GM13976 (cell line): ENCODE measurements at regions not wholly inside any gene's neighbourhood (a gene's known extent, or its start where the extent isn't known, plus 50 kb on each side); places are given as distances from the start of the nearest gene placed in this dataset.

Source experiments
- DNase-seq: peaks from one replicate; pipeline ENCODE4 v3.0.0; 2012; ENCODE audit warnings: low spot score
- in situ Hi-C: fragments of 300-500 bp; cut with MboI; formaldehyde crosslinking; loops from one replicate; pipeline ENCODE4 v1.12.0; 2022; ENCODE audit warnings: low sequenced_read_pairs, mixed read lengths, inconsistent platforms; ENCODE audit not compliant: unreplicated experiment
- TF ChIP-seq, protein P1 (sequence below): IDR thresholded peaks from 2 replicates; pipeline ENCODE4 v1.5.1; 2012; ENCODE audit warnings: borderline replicate concordance, mild to moderate bottlenecking; ENCODE audit not compliant: insufficient read depth; ENCODE audit errors: extremely low read depth, missing control alignments, control extremely low read depth

DNA sequence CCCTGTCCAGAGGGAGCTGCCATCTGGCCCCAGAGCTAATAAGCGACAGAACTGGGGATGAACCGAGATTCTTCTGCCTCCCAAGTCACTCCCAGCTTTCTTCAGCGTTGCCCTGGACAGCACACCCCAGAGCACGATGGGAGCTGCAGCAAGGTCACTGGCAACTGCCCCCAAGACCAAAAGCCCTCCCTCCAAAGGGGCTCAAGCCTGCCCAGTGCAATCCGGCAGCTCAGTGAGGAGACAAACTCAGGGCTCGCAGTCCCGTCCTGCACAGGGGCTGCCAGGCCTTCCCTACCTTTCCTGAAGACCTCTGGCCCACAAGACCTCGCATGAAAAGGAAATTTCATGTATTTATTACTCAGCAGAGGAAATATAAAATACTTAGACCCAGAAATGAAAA is 174.8 kb downstream of the BCOR start:
- in situ Hi-C loops, result no loop called here
- TF ChIP-seq, protein P1, sequence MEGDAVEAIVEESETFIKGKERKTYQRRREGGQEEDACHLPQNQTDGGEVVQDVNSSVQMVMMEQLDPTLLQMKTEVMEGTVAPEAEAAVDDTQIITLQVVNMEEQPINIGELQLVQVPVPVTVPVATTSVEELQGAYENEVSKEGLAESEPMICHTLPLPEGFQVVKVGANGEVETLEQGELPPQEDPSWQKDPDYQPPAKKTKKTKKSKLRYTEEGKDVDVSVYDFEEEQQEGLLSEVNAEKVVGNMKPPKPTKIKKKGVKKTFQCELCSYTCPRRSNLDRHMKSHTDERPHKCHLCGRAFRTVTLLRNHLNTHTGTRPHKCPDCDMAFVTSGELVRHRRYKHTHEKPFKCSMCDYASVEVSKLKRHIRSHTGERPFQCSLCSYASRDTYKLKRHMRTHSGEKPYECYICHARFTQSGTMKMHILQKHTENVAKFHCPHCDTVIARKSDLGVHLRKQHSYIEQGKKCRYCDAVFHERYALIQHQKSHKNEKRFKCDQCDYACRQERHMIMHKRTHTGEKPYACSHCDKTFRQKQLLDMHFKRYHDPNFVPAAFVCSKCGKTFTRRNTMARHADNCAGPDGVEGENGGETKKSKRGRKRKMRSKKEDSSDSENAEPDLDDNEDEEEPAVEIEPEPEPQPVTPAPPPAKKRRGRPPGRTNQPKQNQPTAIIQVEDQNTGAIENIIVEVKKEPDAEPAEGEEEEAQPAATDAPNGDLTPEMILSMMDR, result no peak
- DNase-seq, result no peak

DNA sequence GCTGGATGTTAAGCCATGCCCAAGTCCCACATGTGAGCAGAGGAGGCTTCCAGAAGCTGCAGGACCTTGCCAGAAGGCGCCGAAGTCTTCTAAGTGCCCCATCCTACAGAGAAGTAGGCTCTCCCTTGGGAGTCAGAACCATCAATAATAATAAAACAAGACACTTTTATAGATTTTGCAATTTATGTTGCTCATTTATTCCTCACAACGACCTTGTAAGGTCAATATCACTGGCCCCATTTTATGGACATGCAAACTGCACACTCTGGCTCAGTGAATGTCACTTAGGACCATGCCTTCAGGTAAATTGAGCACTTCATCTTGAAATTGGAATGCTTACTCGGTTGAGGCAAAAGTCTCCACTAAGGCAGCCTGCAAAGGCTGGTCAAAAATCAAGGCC is 170.4 kb downstream of the BCOR start:
- in situ Hi-C loops, result no loop called here
- DNase-seq, result no peak

DNA sequence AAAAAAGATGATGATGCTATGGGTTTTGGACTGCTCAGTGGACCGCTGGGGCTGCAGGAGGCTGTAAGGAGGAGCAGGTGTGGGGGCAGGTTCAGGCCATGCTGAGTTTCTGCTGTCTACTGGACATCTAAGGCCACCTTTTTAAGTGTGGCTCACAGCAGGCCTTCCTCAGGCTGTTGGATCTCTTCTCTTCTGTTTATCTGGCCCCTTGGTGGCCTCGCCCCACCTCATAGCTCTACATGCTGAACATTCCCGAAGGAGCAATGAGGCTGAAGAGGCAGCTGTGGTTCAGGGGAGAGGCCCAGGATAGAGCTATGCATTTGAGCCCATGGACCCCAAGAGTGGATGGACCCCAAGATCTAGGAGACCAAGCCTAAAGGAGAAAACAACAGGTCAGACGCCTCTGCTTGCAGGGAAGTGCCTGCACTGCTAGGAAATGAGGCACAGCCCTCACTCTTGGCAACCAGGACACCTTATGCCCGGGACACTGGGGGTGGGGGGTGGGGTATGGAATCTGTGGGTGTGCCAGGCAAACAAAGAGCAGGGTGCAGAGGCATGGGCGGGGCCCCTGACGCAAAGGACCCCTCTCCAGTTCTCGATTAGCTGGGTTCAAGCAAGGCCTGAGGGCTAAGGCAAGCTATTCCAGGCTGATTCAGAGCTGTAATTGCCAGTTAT is 168.9 kb downstream of the BCOR start:
- no peak for DNase-seq
- in situ Hi-C loops, result no loop called here
- TF ChIP-seq, protein P1, result no peak

More for the DNA sequence above, 170.4 kb downstream of the BCOR start:
- TF ChIP-seq, protein P1, result no peak

DNA sequence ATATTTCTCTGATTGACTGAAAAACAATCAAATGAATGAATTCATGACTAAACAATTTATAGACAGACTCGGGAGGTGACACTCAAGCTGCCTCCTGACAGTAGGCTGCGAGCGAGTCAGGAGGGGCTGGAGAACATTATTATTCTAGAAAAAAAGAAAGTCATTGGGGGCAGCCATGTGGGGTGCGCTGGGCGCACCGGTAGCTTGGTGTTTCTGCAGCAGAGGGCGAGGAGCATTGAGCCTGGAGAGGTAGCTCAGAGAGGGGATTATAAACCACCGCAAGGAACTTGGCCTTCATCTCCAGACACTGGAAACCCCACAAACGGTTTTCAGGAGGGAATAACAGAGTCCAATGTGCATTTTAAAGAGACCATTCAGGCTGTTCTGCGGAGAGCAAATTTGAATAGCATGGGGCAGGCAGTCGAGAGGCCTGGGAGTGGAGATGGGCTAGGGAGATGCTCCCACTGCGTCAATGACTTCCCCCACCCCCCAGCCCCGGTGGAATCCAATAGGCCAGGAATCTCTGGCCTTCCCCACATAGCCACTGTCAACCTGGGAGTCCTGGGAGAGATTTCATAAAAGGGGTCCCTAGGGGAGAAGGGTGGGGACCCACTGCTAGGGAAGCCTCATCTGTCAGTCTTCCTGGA is 168.3 kb downstream of the BCOR start:
- in situ Hi-C loops, result no loop called here
- TF ChIP-seq, protein P1, result no peak
- no peak for DNase-seq

DNA sequence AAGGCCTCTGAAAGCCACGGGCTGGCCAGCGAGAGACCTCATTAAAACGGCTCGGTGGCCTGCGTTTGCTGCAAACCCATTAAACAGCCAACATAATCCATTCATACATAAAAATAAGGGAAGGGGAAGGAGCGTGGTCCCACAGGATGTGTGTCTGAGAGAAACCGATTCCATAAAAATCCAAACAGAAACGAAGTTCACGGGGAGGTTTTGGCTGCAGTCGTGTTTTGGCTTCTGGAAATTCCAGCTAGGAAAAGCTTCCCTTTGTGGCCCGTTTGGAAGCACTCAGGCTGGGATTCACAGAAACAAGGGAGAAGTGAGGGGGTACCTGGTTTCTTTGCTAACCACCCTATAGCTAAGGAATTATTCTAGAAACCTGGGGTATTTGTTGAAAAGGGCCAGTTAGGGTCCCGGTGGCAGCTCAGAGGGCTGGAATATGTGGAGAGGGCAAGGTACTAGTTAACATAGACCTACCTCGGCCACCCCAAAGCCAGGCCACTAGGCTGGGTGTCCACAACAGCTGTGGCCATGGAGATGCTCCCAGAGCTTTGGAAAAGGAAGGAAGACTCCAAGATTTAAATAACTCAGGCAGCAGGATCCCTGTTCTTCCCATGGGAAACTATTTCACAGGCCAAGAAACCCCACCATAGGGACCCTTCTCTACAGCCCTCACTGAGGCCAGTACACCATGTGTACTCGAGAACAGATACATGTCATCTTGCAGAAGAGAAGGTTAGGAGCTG is 166.8 kb downstream of the BCOR start:
- DNase-seq, result no peak
- in situ Hi-C loops, result no loop called here
- TF ChIP-seq, protein P1, result no peak

DNA sequence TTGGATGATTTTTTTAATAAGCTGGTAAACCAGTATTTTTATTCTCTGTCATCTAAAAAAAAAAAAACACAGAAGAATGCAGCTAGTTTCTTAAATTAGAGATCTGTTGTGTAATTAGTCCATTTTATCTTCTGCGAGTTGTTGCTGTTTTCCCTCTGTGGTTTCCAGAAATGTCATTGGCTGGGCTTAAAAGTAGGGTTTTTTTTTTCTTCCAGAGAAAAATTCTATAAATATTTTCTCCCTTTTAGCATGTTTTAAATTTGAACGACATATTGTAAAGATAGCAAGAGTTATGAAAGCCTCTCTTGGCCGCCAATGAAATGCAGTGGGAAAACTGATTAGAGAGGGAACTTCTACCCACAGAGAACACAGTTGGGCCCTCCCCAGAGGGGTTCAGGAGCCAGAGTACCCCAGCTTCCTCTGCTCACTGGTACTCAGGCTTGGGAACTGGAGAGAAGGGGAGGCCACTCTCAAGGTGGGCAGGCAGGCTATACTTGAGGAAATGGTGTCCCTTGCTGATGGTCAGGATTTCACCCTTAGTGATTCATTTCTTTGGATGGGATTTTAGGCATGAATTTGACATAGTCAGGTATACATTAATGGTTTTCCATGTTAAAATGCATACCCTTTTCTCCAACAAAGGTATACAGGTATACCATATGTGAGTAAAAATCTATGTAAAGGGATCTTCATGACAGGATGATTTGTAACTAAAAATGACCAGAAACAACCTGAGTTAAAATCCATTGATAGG is 166.1 kb downstream of the BCOR start:
- no peak for DNase-seq
- TF ChIP-seq, protein P1, result no peak
- in situ Hi-C loops, result no loop called here
